Hepatocyte (in vitro differentiated cells): ENCODE measurements at regions not wholly inside any gene's neighbourhood (a gene's known extent, or its start where the extent isn't known, plus 50 kb on each side); places are given as distances from the start of the nearest gene placed in this dataset.

Source experiments
- DNase-seq: peaks from one replicate; pipeline ENCODE4 v3.0.0-alpha.2; 2016; ENCODE audit warnings: low spot score
- H2AFZ ChIP-seq: fragments of 200-600 bp; sonication (generic); 2 replicates; pipeline ENCODE4 v1.6.0; 2016; ENCODE audit warnings: antibody characterized with exemption, mild to moderate bottlenecking
- H3K27ac ChIP-seq: fragments of 200-600 bp; sonication (generic); 2 replicates; pipeline ENCODE4 v1.5.1; 2016; ENCODE audit warnings: mild to moderate bottlenecking
- H3K27me3 ChIP-seq: fragments of 200-600 bp; sonication (generic); 2 replicates; pipeline ENCODE4 v1.6.1; 2016
- H3K36me3 ChIP-seq: fragments of 200-600 bp; sonication (generic); replicated peaks from 2 replicates; pipeline ENCODE4 v1.5.1; 2016; ENCODE audit warnings: low read depth; ENCODE audit not compliant: insufficient read depth
- H3K4me1 ChIP-seq: fragments of 200-600 bp; sonication (generic); 2 replicates; pipeline ENCODE4 v1.5.1; 2016; ENCODE audit warnings: mild to moderate bottlenecking, moderate library complexity; ENCODE audit not compliant: insufficient read depth
- H3K4me2 ChIP-seq: fragments of 200-600 bp; sonication (generic); 2 replicates; pipeline ENCODE4 v1.6.0; 2016
- H3K4me3 ChIP-seq: fragments of 200-600 bp; sonication (generic); 2 replicates; pipeline ENCODE4 v1.5.1; 2016; ENCODE audit warnings: mild to moderate bottlenecking
- H3K79me2 ChIP-seq: fragments of 200-600 bp; sonication (generic); 2 replicates; pipeline ENCODE4 v1.6.0; 2017; ENCODE audit warnings: mild to moderate bottlenecking
- H3K9me2 ChIP-seq: fragments of 200-600 bp; sonication (generic); replicated peaks from 2 replicates; pipeline ENCODE4 v1.6.0; 2017; ENCODE audit warnings: mild to moderate bottlenecking; ENCODE audit not compliant: insufficient read depth
- H3K9me3 ChIP-seq: fragments of 200-600 bp; sonication (generic); 2 replicates; pipeline ENCODE4 v1.5.1; 2016; ENCODE audit warnings: low read depth, mild to moderate bottlenecking
- H4K20me1 ChIP-seq: fragments of 200-600 bp; sonication (generic); 2 replicates; pipeline ENCODE4 v1.6.0; 2016; ENCODE audit warnings: mild to moderate bottlenecking; ENCODE audit not compliant: insufficient read depth, poor library complexity, severe bottlenecking
- CTCF ChIP-seq: fragments of 200-600 bp; sonication (generic); IDR thresholded peaks from 2 replicates; pipeline ENCODE4 v1.5.1; 2016; ENCODE audit warnings: antibody characterized with exemption, mild to moderate bottlenecking; ENCODE audit not compliant: poor library complexity
- EZH2 ChIP-seq: fragments of 200-600 bp; sonication (generic); IDR thresholded peaks from 2 replicates; pipeline ENCODE4 v1.6.1; 2016; ENCODE audit warnings: antibody characterized with exemption, mild to moderate bottlenecking, borderline replicate concordance
- EZH2phosphoT487 ChIP-seq: fragments of 200-600 bp; sonication (generic); IDR thresholded peaks from one replicate; pipeline ENCODE4 v1.6.1; 2018; ENCODE audit warnings: antibody characterized with exemption, mild to moderate bottlenecking, low read depth, moderate library complexity; ENCODE audit not compliant: unreplicated experiment, severe bottlenecking
- WGBS: methylation state at CpG from one replicate; pipeline ENCODE4 v1.1.6; 2016; ENCODE audit warnings: low lambda C conversion rate; ENCODE audit errors: missing lambda C conversion rate; 5-methylcytosine and 5-hydroxymethylcytosine counted together

- no peaks in the 10 kb centered on the region for H3K79me2 ChIP-seq
- no peak overlapping the region for H3K27ac ChIP-seq
- H4K20me1 ChIP-seq: no peaks in the 10 kb centered on the region
- H3K9me2 ChIP-seq: no peaks in the 10 kb centered on the region
- DNase-seq: no peak
- H3K27me3 ChIP-seq: no peaks in the 10 kb centered on the region
- no peak overlapping the region for H3K4me3 ChIP-seq
- H3K4me2 ChIP-seq: no peak overlapping the region
- no peak for TF ChIP-seq EZH2
- TF ChIP-seq CTCF: no peak
- TF ChIP-seq EZH2phosphoT487: no peak
- H3K4me1 ChIP-seq: no peaks in the 10 kb centered on the region
- H3K36me3 ChIP-seq: no peaks in the 10 kb centered on the region
- no peaks in the 10 kb centered on the region for H3K9me3 ChIP-seq
- H2AFZ ChIP-seq: no peak overlapping the region
- 52% methylated on average over 1 of the region's 1 CpG for WGBS
Observed at GRCh38 chr7:110001254-110001938, 1089.5 kb upstream of the LRRN3 start.

DNA sequence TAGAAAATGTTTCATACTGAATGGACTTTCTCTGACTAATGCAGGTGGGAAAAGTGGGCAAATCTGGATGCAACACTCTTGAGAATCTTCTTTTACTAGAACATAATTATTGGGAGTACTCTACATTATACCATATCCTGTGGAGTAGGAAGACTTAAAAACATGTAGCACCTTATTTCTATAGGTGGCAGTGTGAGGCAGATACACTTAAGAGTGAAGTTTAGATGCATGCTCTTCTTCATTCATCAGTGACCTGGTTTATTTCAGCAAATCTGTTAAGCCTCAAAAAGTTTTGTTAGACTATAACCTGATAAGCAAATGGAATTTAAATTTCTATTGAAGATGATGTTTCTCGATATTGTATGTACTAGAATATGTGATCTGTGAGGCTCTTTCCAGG is 1087.1 kb upstream of the LRRN3 start:
- TF ChIP-seq EZH2phosphoT487 (no peak), CTCF (peak; percentile 16)
- Histone ChIP-seq H3K27me3 (no peaks in the 10 kb centered on the region), H3K9me2 (no peaks in the 10 kb centered on the region), H3K4me2 (no peak overlapping the region), H2AFZ (no peak overlapping the region), H3K9me3 (no peaks in the 10 kb centered on the region), H3K27ac (no peak overlapping the region), H3K4me3 (no peak overlapping the region), H3K4me1 (no peaks in the 10 kb centered on the region), H4K20me1 (no peaks in the 10 kb centered on the region), H3K79me2 (no peaks in the 10 kb centered on the region), H3K36me3 (no peaks in the 10 kb centered on the region)
- DNase-seq: no peak
- 57% methylated on average over 1 of the region's 1 CpG for WGBS

- Histone ChIP-seq H3K9me3 (no peaks in the 10 kb centered on the region), H3K27ac (no peak overlapping the region), H3K4me1 (no peaks in the 10 kb centered on the region), H3K79me2 (no peaks in the 10 kb centered on the region), H3K9me2 (no peaks in the 10 kb centered on the region), H4K20me1 (no peaks in the 10 kb centered on the region), H3K4me2 (no peak overlapping the region), H2AFZ (no peak overlapping the region), H3K27me3 (no peaks in the 10 kb centered on the region), H3K36me3 (no peaks in the 10 kb centered on the region), H3K4me3 (no peak overlapping the region)
- no peak for DNase-seq
- TF ChIP-seq EZH2: no peak
- no peak for TF ChIP-seq EZH2phosphoT487
- TF ChIP-seq CTCF: no peak
- WGBS: 66% methylated on average over 4 of the region's 4 CpGs
Observed at GRCh38 chr7:110007320-110008063, 1083.4 kb upstream of the LRRN3 start.
